HG03039 (cell line): ENCODE measurements at regions not wholly inside any gene's neighbourhood (a gene's known extent, or its start where the extent isn't known, plus 50 kb on each side); places are given as distances from the start of the nearest gene placed in this dataset.
"Not testable (repeated sequence)": the region's sequence is repeated elsewhere in the genome, so short reads cannot be mapped to it uniquely, and the experiment has no call there.

Source experiments
- ATAC-seq: cut with Tn5 transposase; IDR thresholded peaks from one replicate; pipeline ENCODE4 v1.9.1; 2021; ENCODE audit warnings: mild to moderate bottlenecking, moderate library complexity; ENCODE audit not compliant: unreplicated experiment

DNA sequence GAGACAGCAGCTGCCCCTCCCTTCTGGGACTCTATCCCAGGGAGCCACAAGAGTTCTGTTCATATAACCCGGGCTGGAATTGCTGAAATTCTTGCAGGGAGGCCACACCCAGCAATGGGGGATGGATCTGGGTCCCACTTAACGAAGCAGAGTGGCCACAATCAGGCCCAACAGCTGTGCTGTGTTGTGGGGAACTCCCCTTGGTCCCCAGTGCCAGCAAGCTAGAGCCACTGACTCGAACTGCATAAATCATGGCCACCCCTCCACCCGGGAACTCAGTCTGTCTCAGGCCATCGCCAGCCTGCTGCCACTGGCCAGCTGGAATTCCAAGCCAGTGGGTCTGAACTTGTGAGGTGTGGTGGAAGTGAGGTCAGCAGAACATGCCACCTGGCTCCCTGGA lies 111.1 kb downstream of the KLF8 start:
- no peak for ATAC-seq

GRCh38 chrX:56343664-56344063 lies 111.5 kb downstream of the KLF8 start:
- no peak for ATAC-seq

GRCh38 chrX:56358145-56358544 lies 126.0 kb downstream of the KLF8 start:
- ATAC-seq, result not testable (repeated sequence)

DNA sequence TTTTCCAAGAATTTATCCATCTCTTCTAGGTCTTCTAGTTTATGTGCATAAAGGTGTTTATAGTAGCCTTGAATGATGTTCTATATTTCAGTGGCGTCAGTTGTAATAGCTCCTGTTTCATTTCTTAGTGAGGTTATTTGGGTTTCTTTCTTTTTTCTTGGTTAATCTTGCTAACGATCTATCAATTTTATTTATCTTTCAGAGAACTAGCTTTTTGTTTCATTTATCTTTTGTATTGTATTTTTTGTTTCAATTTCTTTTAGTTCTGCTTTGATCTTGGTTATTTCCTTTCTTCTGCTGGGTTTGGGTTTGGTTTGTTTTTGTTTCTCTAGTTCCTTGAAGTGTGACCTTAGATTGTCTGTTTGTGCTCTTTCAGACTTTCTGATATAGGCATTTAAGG lies 133.0 kb downstream of the KLF8 start:
- not testable (repeated sequence) for ATAC-seq

DNA sequence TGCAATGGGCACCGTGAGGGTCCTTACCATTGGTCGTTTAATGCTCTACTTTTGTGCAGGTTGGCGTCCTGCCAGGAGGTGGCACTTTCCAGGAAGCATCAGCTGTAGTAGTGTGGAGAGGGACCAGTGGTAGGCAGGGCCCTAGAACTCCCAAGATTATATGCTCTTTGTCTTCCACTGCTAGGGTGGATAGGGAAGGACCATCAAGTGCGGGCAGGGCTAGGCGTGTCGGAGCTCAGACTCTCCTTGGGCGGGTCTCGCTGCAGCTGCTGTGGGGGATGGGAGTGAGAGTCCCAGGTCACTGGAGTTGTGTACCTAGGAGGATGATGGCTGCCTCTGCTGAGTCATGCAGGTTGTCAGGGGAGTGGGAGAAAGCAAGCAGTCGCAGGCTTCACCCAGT lies 134.7 kb downstream of the KLF8 start:
- no peak for ATAC-seq

GRCh38 chrX:56368962-56369361 lies 136.8 kb downstream of the KLF8 start:
- ATAC-seq, result no peak

- not testable (repeated sequence) for ATAC-seq
These were observed 148.0 kb downstream of the KLF8 start for GRCh38 chrX:56379984-56380780.

DNA sequence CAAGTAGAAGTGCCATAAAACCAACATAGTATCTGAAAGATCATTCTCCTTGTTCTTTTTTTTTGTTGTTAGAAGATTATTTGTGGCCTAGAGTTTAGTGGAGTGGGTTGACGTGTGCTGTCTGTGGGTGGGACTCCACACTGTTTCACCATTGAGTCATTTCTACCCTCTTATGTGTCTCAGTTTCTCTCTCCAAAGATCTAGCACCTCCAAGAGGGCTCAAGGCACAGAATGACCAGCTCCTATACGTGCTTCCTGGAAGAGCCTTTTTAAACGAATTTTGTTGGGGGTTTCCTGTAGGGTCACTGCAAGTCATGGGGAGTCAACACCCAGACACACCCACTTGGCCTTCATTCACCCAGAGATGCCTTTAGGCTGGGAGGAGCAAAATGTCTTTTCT lies 150.1 kb downstream of the KLF8 start:
- ATAC-seq, result peak; percentile 56

GRCh38 chrX:56385336-56385735 lies 153.2 kb downstream of the KLF8 start:
- no peak for ATAC-seq

DNA sequence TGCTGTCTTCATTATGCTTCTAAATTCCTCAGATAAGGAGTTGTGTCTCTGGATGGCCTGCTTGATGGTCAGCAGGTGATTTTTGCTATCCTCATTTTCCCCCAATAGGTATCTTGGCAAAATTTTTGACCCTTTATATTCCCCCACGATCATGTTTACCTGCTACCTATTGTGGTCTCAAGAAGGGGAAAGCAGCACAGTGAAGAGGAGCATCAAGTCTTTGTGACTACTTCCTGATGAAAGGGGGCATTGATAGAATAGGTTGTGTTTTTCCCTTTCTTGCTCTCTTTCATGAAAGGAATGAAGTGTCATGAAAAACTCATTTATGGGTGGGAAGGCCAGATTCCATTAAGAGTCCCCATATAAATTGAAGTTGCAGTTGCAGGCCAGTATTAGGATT lies 153.8 kb downstream of the KLF8 start:
- no peak for ATAC-seq

- no peak for ATAC-seq
These were observed 165.5 kb downstream of the KLF8 start for GRCh38 chrX:56397636-56398035.

DNA sequence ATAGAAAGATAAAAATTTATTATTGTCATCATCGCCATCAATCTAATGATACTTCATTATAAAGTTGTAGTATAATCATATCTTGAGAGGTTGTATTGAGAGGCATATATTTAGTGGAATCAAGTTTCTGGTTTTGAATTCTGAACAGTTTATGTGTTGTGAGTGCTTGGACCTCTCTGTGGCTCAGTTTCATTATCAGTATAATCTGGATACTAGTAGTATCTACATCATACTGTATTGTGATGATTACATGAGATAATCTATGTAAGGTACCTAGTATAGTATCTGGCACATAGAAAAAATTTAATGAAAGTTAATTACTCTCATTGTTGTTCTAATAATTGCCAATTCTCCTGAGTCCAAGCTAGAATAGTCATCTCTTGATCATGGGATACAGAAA lies 161.2 kb upstream of the UBQLN2 start:
- no peak for ATAC-seq

- no peak for ATAC-seq
These were observed 133.8 kb upstream of the UBQLN2 start for GRCh38 chrX:56429581-56429980.

DNA sequence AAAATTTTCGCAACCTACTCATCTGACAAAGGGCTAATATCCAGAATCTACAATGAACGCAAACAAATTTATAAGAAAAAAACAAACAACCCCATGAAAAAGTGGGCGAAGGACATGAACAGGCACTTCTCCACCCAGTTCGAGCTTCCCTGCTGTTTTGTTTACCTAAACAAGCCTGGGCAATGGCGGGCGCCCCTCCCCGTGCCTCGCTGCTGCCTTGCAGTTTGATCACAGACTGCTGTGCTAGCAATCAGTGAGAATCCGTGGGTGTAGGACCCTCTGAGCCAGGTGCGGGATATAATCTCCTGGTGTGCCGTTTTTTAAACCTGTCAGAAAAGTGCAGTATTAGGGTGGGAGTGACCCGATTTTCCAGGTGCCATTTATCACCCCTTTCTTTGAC lies 111.4 kb upstream of the UBQLN2 start:
- ATAC-seq, result not testable (repeated sequence)

DNA sequence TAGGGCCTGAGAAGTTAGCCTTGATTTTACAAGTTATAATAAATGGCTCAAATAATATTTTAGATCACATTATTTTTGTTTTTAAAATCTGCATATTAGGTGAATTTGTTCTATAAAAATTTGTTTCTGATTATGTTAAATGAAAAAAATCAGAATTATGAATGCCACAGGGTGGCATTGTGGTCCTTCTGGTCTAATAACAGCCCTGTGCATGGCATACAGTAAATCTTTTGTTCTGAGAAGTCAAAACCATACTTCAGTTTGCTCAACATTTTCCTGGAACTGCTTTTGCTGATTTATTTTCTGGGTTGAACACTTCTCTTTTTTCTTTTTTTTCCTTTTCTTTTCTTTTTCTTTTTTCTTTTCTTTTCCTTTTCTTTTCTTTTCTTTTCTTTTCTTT lies 101.0 kb upstream of the UBQLN2 start:
- no peak for ATAC-seq

DNA sequence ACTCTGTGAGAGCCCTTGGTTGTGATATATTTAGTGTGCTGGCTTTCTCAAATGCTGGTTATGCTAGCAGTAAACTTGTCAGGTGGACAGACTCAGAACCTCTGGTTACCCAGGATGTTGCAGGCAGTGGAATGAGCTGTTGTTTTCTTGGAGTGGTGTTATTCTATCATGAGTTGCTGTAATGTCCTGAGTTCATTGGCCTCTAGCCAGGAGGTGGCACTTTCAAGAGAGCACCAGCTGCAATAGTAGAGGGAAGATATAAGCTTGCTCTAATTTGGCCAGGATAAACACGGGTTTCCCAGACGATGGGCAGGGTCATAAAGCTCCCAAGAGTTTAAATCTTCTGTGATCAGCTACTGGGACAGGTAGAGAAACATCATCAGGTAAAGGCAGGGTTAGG lies 95.0 kb upstream of the UBQLN2 start:
- ATAC-seq, result no peak

DNA sequence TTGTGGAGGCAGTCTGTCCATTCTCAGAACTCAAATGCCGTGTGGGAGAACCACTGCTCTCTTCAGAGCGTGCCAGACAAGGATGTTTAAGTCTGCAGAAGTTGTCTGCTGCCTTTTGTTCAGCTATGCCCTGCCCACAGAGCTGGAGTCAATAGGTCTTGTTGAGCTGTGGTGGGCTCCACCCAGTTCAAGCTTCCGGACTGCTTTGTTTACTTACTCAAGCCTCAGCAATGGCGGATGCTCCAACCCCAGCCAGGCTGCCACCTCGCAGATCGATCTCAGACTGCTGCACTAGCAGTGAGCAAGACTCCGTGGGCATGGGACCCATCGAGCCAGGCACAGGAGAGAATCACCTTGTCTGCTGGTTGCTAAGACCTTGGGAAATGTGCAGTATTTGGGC lies 68.5 kb upstream of the UBQLN2 start:
- ATAC-seq, result not testable (repeated sequence)

DNA sequence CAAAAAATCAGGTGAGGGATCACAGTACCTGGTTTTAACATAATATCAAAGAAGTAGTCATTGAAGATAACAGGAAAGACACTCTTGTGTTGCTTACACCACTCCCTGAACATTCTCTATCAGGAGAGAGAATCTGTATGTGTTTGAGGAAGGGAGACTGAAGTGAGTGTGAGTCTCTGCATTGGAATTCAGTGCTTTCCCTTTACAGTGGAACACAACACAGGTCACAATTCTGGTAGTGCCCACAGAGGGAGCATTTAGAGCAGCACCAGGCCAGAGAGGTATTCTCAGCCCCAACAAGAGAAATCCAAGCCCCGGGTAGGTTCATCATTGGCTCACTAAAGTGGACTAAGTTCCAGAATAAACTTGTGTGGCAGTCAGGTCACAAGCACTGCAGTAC lies 64.7 kb upstream of the UBQLN2 start:
- ATAC-seq, result no peak

- ATAC-seq, result no peak
These were observed 64.1 kb upstream of the UBQLN2 start for GRCh38 chrX:56499372-56499771.

GRCh38 chrX:56503941-56504673 lies 59.3 kb upstream of the UBQLN2 start:
- no peak for ATAC-seq

- ATAC-seq, result no peak
These were observed 57.6 kb upstream of the UBQLN2 start for GRCh38 chrX:56505866-56506265.
